Neural progenitor cell (in vitro differentiated cells): ENCODE measurements at regions not wholly inside any gene's neighbourhood (a gene's known extent, or its start where the extent isn't known, plus 50 kb on each side); places are given as distances from the start of the nearest gene placed in this dataset.

Source experiments
- CTCF ChIP-seq: fragments of 200-600 bp; sonication (generic); IDR thresholded peaks from 2 replicates; pipeline ENCODE4 v1.5.1; 2017; ENCODE audit warnings: antibody characterized with exemption, mild to moderate bottlenecking
- EZH2 ChIP-seq: fragments of 200-600 bp; sonication (generic); IDR thresholded peaks from 2 replicates; pipeline ENCODE4 v1.6.1; 2017; ENCODE audit warnings: antibody characterized with exemption, mild to moderate bottlenecking, moderate library complexity

DNA sequence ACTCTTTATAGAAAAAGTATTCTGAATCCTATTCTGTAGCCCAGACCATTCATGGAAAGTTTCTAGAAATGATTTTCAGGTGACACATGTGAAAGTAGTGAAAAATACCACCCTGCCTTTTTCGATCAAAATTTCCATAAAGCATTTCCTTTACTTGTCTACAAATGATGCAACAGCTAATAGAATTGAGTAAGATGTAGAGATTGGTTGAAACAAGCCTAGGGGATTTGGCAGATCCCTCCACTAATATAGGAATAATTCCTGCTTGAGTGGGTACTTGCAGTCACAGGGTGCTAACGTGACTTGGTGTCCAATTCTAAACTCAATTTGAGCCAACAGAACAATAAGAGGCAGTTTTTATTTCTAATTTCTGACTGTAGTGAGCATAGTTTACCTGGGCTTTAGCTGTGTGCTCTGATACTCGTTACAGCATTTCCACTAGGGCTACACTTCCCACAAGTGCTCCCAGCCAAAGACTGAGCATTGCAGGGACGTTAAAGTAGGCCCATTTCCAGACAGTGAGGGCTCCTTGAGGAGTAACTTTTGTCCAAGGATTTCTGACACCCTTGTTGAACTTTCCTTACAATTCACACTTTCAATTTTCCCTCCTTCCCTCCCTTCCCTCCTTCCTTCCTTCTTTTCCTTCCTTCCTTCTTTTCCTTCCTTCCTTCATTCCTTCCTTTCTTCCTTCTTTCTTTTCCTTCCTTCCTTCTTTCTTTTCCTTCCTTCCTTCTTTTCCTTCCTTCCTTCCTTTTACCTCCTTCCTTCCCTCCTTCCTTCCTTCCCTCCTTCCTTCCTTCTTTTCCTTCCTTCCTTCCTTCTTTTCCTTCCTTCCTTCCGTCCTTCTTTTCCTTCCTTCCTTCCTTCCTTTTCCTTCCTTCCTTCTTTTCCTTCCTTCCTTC lies 53.9 kb upstream of the TP63 start:
- TF ChIP-seq CTCF (no peak), EZH2 (no peak)
